NB4 (cell line): ENCODE measurements at regions not wholly inside any gene's neighbourhood (a gene's known extent, or its start where the extent isn't known, plus 50 kb on each side); places are given as distances from the start of the nearest gene placed in this dataset.

ENCODE experiments used
- DNase-seq: peaks from one replicate; pipeline ENCODE4 v3.0.0; 2010; ENCODE audit warnings: low read depth
- H3K4me3 ChIP-seq: one replicate; pipeline ENCODE4 v1.5.1; 2011; ENCODE audit warnings: mild to moderate bottlenecking, low read depth, low read length, moderate library complexity
- CTCF ChIP-seq: IDR thresholded peaks from one replicate; pipeline ENCODE4 v1.5.1; 2012; ENCODE audit warnings: low read depth, low read length
- MAX ChIP-seq: IDR thresholded peaks from 2 replicates; pipeline ENCODE4 v1.6.1; 2011; ENCODE audit warnings: low read depth, low read length
- MYC ChIP-seq: IDR thresholded peaks from 2 replicates; pipeline ENCODE4 v1.6.1; 2011; ENCODE audit warnings: low read depth, low read length
- POLR2A ChIP-seq: IDR thresholded peaks from 2 replicates; pipeline ENCODE4 v1.6.1; 2011; ENCODE audit warnings: mild to moderate bottlenecking; ENCODE audit not compliant: insufficient read length; ENCODE audit errors: extremely low read depth

DNA sequence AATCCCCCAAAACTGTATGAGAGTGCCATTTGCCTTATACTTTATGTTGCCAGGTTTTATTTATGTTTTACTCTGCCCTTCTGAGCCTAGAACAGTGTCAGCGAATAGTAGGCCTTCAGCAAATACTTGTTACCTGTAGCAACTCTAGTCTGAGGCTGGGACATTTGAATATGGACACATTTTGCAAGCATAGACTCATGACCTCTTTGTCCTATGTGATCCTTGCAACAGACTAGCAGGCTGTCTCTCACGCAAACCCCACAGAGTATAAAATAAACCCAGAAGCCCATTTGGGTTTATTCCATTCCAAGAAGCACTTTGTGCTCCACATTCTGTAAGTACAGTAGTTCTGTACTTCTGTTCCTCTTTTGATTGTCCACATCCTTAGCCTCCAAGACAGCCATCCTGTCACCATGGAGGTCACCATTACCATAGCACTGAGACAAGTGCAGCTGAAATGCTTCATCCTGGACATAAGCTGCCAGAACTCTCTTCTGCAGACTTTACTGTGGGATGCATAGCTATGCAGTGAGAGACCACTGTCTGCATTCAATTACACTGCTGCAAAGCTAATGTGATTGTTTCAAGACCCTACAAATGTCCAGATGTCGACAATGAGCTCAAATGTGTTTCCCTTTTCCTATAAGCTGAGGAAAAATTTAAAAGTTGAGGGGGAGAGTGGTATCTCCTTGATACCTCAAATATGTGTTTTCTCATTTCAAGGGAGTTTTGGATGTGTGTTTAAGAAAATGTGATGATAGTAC is 425.7 kb downstream of the PID1 start:
- H3K4me3 ChIP-seq = no peak overlapping the region
- no peak for TF ChIP-seq MYC
- no peak for TF ChIP-seq MAX
- no peak for TF ChIP-seq CTCF
- TF ChIP-seq POLR2A = no peak
- no peak for DNase-seq

DNA sequence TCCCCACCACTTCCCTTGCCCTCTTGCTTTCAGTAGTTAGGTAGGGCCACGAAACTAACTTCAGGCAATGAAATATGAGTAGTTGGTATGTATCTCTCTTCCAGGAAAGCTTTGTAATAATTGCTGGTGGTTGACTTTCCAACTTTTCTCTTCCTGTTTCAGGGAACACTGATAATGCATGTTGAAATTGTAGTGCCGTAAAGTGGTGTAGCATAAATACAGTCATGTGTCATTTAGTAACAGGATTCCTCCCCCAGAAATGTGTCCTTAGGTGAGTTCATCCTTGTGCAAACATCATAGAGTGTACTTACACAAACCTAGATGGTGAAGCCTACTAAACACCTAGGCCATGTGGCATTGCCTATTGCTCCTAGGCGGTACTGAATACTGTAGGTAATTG is 429.2 kb downstream of the PID1 start:
- TF ChIP-seq POLR2A (no peak), MAX (no peak), CTCF (no peak), MYC (no peak)
- no peak overlapping the region for H3K4me3 ChIP-seq
- DNase-seq = no peak

GRCh38 chr2:228841475-228841874 is 429.6 kb downstream of the PID1 start:
- no peak overlapping the region for H3K4me3 ChIP-seq
- TF ChIP-seq POLR2A (no peak), MAX (no peak), MYC (no peak), CTCF (no peak)
- DNase-seq = no peak

DNA sequence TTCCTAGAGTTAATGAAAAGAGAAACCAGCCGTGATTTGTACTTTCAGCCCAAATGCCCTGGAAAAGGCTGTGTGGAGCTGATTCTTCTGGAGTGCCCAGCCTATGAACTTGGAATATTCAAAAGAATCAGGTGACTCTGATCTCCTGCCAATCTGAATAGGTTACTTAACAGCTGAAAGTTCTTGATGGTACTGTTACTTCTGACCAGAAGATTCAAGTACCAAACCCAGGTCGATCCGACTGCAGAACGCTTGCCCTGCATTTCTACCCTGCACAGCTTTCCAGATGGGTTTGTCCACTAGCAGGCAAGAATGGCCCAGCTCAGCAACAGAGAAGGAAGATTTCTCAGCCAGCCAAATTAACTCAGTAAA is 430.4 kb downstream of the PID1 start:
- no peak for DNase-seq
- no peak for TF ChIP-seq CTCF
- no peak for TF ChIP-seq MAX
- no peak overlapping the region for H3K4me3 ChIP-seq

DNA sequence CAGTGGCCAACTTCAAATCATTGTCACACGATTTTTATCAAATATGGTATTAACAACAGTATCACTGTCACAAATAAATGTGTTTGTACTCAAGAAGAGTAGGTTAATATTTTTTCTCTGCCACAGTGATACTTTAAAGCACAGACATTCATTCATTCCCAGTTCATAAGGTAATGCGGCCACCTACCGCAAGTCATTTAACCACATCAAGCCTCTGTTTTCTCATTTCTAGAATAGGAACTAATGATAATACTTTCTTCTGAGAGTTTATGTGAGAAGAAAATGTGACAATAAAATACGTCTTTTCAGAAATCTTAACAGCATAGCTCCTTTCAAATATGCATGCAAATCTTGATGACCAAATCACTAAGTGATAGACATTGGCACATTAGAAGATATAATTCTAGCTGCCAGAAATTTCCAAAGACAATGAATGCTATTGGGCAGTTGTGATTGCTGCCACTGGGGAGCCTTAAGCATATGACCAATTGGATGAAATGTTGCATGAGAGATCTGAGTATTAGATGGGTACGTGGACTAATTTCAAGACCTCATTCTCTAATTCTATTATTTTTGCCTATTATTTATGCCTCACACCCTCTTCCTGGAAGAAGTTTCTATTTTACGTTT is 430.9 kb downstream of the PID1 start:
- no peak for DNase-seq
- no peak for TF ChIP-seq CTCF
- TF ChIP-seq MAX = no peak
- no peak for TF ChIP-seq MYC
- no peak overlapping the region for H3K4me3 ChIP-seq
